Subcutaneous abdominal adipose tissue (tissue), 5 donors: ENCODE measurements at regions not wholly inside any gene's neighbourhood (a gene's known extent, or its start where the extent isn't known, plus 50 kb on each side); places are given as distances from the start of the nearest gene placed in this dataset.

ENCODE experiments used
- H3K27ac ChIP-seq: one replicate; pipeline ENCODE4 v1.7.0; 2013; ENCODE audit warnings: low read depth, mild to moderate bottlenecking, inconsistent platforms, low read length, moderate library complexity
- H3K27me3 ChIP-seq, 5 donors: one replicate each; pipeline ENCODE4 v1.7.0; 2013; ENCODE audit warnings: low read length in 5 of 5, inconsistent platforms in 1 of 5; ENCODE audit not compliant: control insufficient read depth in 5 of 5, insufficient read depth in 4 of 5
- H3K36me3 ChIP-seq, 5 donors: one replicate each; pipeline ENCODE4 v1.7.0; 2013; ENCODE audit warnings: low read length in 5 of 5; ENCODE audit not compliant: control insufficient read depth in 5 of 5, insufficient read depth in 5 of 5
- H3K4me1 ChIP-seq, 5 donors: one replicate each; pipeline ENCODE4 v1.7.0; 2013; ENCODE audit warnings: low read length in 5 of 5, mild to moderate bottlenecking in 3 of 5, moderate library complexity in 1 of 5; ENCODE audit not compliant: control insufficient read depth in 5 of 5, insufficient read depth in 5 of 5
- H3K4me3 ChIP-seq, 5 donors: one replicate each; pipeline ENCODE4 v1.7.0; 2013; ENCODE audit warnings: low read length in 5 of 5, low read depth in 1 of 5
- H3K9ac ChIP-seq, 5 donors: one replicate each; pipeline ENCODE4 v1.7.0; 2013; ENCODE audit warnings: low read length in 5 of 5, mild to moderate bottlenecking in 4 of 5, moderate library complexity in 3 of 5
- H3K9me3 ChIP-seq, 5 donors: one replicate each; pipeline ENCODE4 v1.7.0; 2013; ENCODE audit warnings: low read length in 5 of 5; ENCODE audit not compliant: control insufficient read depth in 5 of 5
- donor health status: healthy.
- donor health status: healthy.
- donor health status: healthy.
- donor health status: healthy.
- donor health status: healthy.

DNA sequence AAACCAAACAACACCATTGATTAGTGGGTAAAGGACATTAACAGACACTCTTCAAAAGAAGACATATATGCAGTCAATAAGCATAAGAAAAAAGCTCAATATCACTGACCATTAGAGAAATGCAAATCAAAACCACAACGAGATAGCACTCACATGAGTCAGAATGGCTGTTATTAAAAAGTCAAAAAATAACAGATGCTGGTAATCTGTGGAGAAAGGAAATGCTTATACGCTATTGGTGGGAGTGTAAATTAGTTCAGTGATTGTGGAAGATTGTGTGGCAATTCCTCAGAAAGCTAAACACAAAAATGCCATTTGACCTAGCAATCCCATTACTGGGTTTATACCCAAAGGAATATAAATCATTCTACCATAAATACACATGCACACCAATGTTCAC, 182.6 kb downstream of the TRPC6 start:
- no peak overlapping the region for H3K9ac ChIP-seq
- H3K27me3 ChIP-seq = no peaks in the 10 kb centered on the region
- no peaks in the 10 kb centered on the region for H3K36me3 ChIP-seq
- peaks cover 0 to 4% (median 0%) of the 10 kb centered on the region in 5 donors for H3K9me3 ChIP-seq
- H3K4me3 ChIP-seq = no peak overlapping the region
- H3K4me1 ChIP-seq = peaks cover 0 to 11% (median 6%) of the 10 kb centered on the region in 5 donors
- H3K27ac ChIP-seq = no peak overlapping the region

GRCh38 chr11:101397979-101398378, 185.8 kb downstream of the TRPC6 start:
- no peaks in the 10 kb centered on the region for H3K36me3 ChIP-seq
- H3K4me3 ChIP-seq = no peak overlapping the region
- H3K9me3 ChIP-seq = peaks cover 0 to 4% (median 0%) of the 10 kb centered on the region in 5 donors
- H3K27ac ChIP-seq = no peak overlapping the region
- H3K27me3 ChIP-seq = no peaks in the 10 kb centered on the region
- H3K4me1 ChIP-seq = peaks cover 0 to 11% (median 6%) of the 10 kb centered on the region in 5 donors
- H3K9ac ChIP-seq = no peak overlapping the region

DNA sequence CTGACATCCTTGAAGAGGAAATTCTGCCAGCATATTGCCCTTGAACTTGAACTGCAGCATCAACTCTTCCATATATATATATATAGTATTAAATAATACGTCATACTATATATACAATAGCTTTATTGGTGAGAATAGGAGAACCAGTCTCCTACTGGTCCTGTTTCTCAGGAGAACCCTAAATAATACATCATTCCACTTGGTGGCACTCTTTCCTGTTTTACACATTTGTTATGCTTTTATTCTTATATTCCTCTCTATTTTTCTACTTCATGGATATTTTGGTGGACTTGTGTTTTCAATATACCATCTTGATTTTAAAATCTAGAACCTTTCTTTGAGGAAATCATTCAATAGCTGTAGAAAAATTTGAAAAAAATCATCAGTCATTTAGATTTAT, 193.3 kb downstream of the TRPC6 start:
- Histone ChIP-seq H3K27ac (no peak overlapping the region), H3K9me3 (peaks cover 0 to 2% (median 0%) of the 10 kb centered on the region in 5 donors), H3K4me3 (no peak overlapping the region), H3K27me3 (no peaks in the 10 kb centered on the region), H3K9ac (no peak overlapping the region), H3K36me3 (no peaks in the 10 kb centered on the region), H3K4me1 (no peaks in the 10 kb centered on the region)

DNA sequence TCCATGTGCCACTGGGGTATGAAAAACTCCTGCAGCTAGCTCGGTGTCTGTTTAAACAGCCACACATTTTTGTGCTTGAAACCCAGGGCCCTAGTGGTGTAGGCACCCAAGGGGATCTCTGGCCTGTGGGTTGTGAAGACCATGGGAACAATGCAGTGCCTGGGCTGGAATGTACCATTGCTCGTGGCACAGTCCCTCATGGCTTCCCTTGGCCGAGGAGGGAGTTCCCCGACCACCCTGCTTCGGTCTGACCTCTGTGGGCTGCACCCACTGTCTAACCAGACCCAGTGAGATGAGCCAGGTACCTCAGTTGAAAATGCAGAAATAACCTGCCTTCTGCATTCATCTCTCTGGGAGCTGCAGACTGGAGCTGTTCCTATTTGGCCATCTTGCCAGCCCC, 214.0 kb downstream of the TRPC6 start:
- Histone ChIP-seq H3K9ac (no peak overlapping the region), H3K9me3 (peaks cover 0 to 3% (median 0%) of the 10 kb centered on the region in 5 donors), H3K27me3 (no peaks in the 10 kb centered on the region)

DNA sequence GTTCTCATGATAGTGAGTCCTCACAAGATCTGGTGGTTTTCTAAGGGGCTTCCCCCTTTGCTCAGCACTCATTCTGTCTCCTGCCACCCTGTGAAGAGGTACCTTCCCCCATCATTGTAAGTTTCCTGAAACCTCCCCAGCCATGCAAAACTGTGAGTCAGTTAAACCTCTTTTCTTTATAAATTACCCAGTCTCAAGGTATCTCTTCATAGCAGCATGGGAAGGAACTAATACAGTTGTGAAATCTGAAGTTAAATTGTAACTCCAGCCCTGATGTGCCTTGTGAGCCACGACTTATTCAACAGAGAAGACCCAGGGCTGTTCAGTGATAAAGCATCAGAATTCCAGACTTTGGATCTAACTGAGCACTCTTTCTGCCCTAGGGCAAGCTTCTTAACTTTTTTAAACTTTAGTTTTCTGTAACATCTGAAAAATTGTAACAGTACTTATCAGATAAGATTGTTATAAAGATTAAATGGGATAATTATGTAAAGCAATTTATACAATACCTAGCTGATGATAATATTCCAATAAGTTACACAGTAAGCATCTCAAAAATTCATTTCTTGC, 220.0 kb downstream of the TRPC6 start:
- Histone ChIP-seq H3K9ac (no peak overlapping the region), H3K9me3 (peaks cover 0 to 6% (median 0%) of the 10 kb centered on the region in 5 donors), H3K27me3 (no peaks in the 10 kb centered on the region), H3K27ac (no peak overlapping the region), H3K4me1 (no peaks in the 10 kb centered on the region), H3K4me3 (no peak overlapping the region), H3K36me3 (no peaks in the 10 kb centered on the region)

More for the DNA sequence above, 214.0 kb downstream of the TRPC6 start:
- H3K4me3 ChIP-seq = no peak overlapping the region
- no peak overlapping the region for H3K27ac ChIP-seq
- no peaks in the 10 kb centered on the region for H3K4me1 ChIP-seq
- no peaks in the 10 kb centered on the region for H3K36me3 ChIP-seq

DNA sequence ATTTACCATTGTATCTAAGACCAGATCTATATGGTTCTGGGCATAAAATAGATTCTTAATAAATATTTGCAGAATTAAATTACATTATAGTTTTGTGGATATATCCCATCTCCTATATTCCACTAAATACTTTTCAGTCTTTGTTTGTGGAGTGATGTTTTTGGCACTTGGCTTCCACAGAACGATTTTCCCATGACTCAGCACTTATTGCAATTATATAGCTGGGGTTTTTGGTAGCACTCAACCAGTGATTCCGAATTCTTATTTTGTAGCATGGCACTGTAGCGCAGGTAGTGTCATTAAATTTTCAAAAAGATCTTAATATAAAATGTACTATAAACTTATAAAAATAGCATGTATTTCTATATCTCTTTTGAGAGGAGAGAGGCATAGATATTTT, 221.2 kb downstream of the TRPC6 start:
- Histone ChIP-seq H3K27me3 (no peaks in the 10 kb centered on the region), H3K4me3 (no peak overlapping the region), H3K9ac (no peak overlapping the region), H3K27ac (no peak overlapping the region), H3K9me3 (peaks cover 0 to 6% (median 2%) of the 10 kb centered on the region in 5 donors), H3K36me3 (no peaks in the 10 kb centered on the region), H3K4me1 (no peaks in the 10 kb centered on the region)

- no peaks in the 10 kb centered on the region for H3K4me1 ChIP-seq
- H3K9me3 ChIP-seq = peaks cover 0 to 4% (median 0%) of the 10 kb centered on the region in 5 donors
- H3K36me3 ChIP-seq = no peaks in the 10 kb centered on the region
- H3K27ac ChIP-seq = no peak overlapping the region
- no peaks in the 10 kb centered on the region for H3K27me3 ChIP-seq
- no peak overlapping the region for H3K4me3 ChIP-seq
- no peak overlapping the region for H3K9ac ChIP-seq
These were observed 226.0 kb downstream of the TRPC6 start for GRCh38 chr11:101357771-101358170.

DNA sequence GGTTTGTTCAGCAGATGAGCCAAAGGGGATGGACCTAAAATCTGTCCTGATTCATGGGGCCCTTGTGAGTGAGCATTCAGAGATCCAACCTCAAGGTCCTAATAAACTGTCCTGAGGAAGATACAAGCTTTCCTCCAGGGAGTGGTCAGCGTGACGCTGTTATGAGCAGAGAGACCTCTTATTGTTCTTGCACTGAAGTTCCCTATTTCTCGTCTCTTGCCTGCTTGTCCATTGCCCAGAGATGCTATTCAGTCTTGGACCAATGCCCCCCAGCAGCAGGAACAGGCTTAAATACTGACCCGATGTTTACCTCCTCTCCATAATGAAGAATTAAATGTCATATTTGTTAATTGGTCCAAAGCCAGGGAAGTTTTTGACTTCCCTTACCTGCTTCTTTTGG, 225.2 kb upstream of the PGR start:
- H3K27me3 ChIP-seq = no peaks in the 10 kb centered on the region

GRCh38 chr11:101348786-101349185, 219.2 kb upstream of the PGR start:
- peaks cover 0 to 14% (median 3%) of the 10 kb centered on the region in 5 donors for H3K4me1 ChIP-seq
- H3K9ac ChIP-seq = no peak overlapping the region
- no peak overlapping the region for H3K4me3 ChIP-seq
- H3K9me3 ChIP-seq = no peaks in the 10 kb centered on the region
- no peak overlapping the region for H3K27ac ChIP-seq
- no peaks in the 10 kb centered on the region for H3K36me3 ChIP-seq
- H3K27me3 ChIP-seq = no peaks in the 10 kb centered on the region

More for the DNA sequence above, 225.2 kb upstream of the PGR start:
- no peak overlapping the region for H3K9ac ChIP-seq
- no peaks in the 10 kb centered on the region for H3K36me3 ChIP-seq
- H3K4me1 ChIP-seq = no peaks in the 10 kb centered on the region
- no peak overlapping the region for H3K27ac ChIP-seq
- H3K4me3 ChIP-seq = no peak overlapping the region
- H3K9me3 ChIP-seq = peaks cover 0 to 4% (median 0%) of the 10 kb centered on the region in 5 donors

DNA sequence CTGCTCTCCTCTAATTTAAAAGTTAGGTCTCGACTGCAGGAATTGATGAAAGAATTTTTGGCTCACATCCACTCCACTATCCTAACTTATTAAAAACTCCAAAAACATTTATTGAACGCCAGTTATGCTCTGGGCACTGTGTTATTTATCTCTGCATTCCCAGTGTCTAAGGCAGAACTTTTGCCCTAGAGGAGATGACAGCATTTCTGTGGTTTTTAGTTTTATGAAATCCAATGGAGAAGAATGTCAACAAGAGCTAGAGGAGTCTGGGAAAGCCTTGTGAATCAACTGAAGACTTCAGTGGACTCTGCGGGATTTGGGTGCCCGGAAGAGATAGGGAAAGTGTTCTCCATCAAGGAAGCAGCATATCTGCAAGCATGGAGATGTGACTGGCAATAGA, 217.0 kb upstream of the PGR start:
- H3K4me3 ChIP-seq = peak overlapping the region in 1 of 5 donors; percentile 23
- H3K36me3 ChIP-seq = no peaks in the 10 kb centered on the region
- H3K27me3 ChIP-seq = no peaks in the 10 kb centered on the region
- peaks cover 0 to 21% (median 3%) of the 10 kb centered on the region in 5 donors for H3K4me1 ChIP-seq
- no peaks in the 10 kb centered on the region for H3K9me3 ChIP-seq
- H3K27ac ChIP-seq = no peak overlapping the region
- no peak overlapping the region for H3K9ac ChIP-seq
